Endodermal cell (in vitro differentiated cells): ENCODE measurements at regions not wholly inside any gene's neighbourhood (a gene's known extent, or its start where the extent isn't known, plus 50 kb on each side); places are given as distances from the start of the nearest gene placed in this dataset.

Experiments
- DNase-seq: peaks from one replicate; pipeline ENCODE4 v3.0.0-alpha.2; 2017
- H3K27ac ChIP-seq: 2 replicates; pipeline ENCODE4 v1.5.1; 2013; ENCODE audit warnings: mild to moderate bottlenecking, low read depth, low read length, moderate library complexity
- H3K27me3 ChIP-seq: 2 replicates; pipeline ENCODE4 v1.6.1; 2013; ENCODE audit warnings: mild to moderate bottlenecking, low read length, moderate library complexity; ENCODE audit not compliant: insufficient read depth, control insufficient read depth, poor library complexity, severe bottlenecking
- H3K36me3 ChIP-seq: 2 replicates; pipeline ENCODE4 v1.7.0; 2013; ENCODE audit warnings: mild to moderate bottlenecking, low read length, moderate library complexity; ENCODE audit not compliant: control insufficient read depth, insufficient read depth
- H3K4me1 ChIP-seq: one replicate; pipeline ENCODE4 v1.7.0; 2013; ENCODE audit warnings: low read length; ENCODE audit not compliant: control insufficient read depth, insufficient read depth
- H3K4me3 ChIP-seq: 2 replicates; pipeline ENCODE4 v1.5.1; 2013; ENCODE audit warnings: mild to moderate bottlenecking, low read length, moderate library complexity
- H3K9ac ChIP-seq: 2 replicates; pipeline ENCODE4 v1.6.1; 2013; ENCODE audit warnings: mild to moderate bottlenecking, low read length, moderate library complexity; ENCODE audit not compliant: poor library complexity, severe bottlenecking; ENCODE audit errors: extremely low read depth
- H3K9me3 ChIP-seq: 2 replicates; pipeline ENCODE4 v1.6.1; 2013; ENCODE audit warnings: mild to moderate bottlenecking, low read length, moderate library complexity; ENCODE audit not compliant: control insufficient read depth
- H3K27ac Mint-ChIP-seq: 2 replicates; pipeline ENCODE4 v1.8.0; 2020; ENCODE audit warnings: mixed read lengths
- H3K27me3 Mint-ChIP-seq: 2 replicates; pipeline ENCODE4 v1.8.0; 2021; ENCODE audit warnings: mild to moderate bottlenecking, mixed read lengths; ENCODE audit not compliant: insufficient read depth
- H3K36me3 Mint-ChIP-seq: 2 replicates; pipeline ENCODE4 v1.8.0; 2020; ENCODE audit warnings: low read depth, mixed read lengths
- H3K4me1 Mint-ChIP-seq: 2 replicates; pipeline ENCODE4 v1.8.0; 2020; ENCODE audit warnings: mixed read lengths
- H3K4me3 Mint-ChIP-seq: 2 replicates; pipeline ENCODE4 v1.8.0; 2020; ENCODE audit warnings: mild to moderate bottlenecking, moderate library complexity, mixed read lengths
- H3K9me3 Mint-ChIP-seq: 2 replicates; pipeline ENCODE4 v1.8.0; 2020; ENCODE audit warnings: mild to moderate bottlenecking, mixed read lengths
- WGBS, 2 experiments: methylation state at CpG; one replicate each; pipeline versions ENCODE4 v1.1.5 to v1.1.7; 2013; ENCODE audit warnings: missing lambda C conversion rate in 2 of 2, mixed read lengths in 1 of 2; ENCODE audit not compliant: insufficient coverage in 1 of 2, insufficient read length in 1 of 2; 5-methylcytosine and 5-hydroxymethylcytosine counted together
- TF ChIP-seq, protein P1 (sequence below): fragments of 200-600 bp; sonication (generic); conservative IDR thresholded peaks from 2 replicates; pipeline ENCODE4 v1.5.0; 2021; ENCODE audit warnings: antibody characterized with exemption, mild to moderate bottlenecking

GRCh38 chr21:24941316-24942185 lies 665.7 kb downstream of the MRPL39 start:
- Mint-ChIP-seq H3K27me3 (no peaks in the 10 kb centered on the region), H3K4me1 (peaks cover 5% of the 10 kb centered on the region), H3K4me3 (no peak overlapping the region), H3K27ac (peak overlapping the region; percentile 80), H3K36me3 (no peaks in the 10 kb centered on the region), H3K9me3 (peaks cover 38% of the 10 kb centered on the region)
- no peak for DNase-seq
- Histone ChIP-seq H3K27ac (no peak overlapping the region), H3K4me3 (no peak overlapping the region), H3K36me3 (no peaks in the 10 kb centered on the region), H3K9me3 (no peaks in the 10 kb centered on the region), H3K9ac (no peak overlapping the region), H3K27me3 (no peaks in the 10 kb centered on the region), H3K4me1 (no peaks in the 10 kb centered on the region)
- TF ChIP-seq, protein P1, sequence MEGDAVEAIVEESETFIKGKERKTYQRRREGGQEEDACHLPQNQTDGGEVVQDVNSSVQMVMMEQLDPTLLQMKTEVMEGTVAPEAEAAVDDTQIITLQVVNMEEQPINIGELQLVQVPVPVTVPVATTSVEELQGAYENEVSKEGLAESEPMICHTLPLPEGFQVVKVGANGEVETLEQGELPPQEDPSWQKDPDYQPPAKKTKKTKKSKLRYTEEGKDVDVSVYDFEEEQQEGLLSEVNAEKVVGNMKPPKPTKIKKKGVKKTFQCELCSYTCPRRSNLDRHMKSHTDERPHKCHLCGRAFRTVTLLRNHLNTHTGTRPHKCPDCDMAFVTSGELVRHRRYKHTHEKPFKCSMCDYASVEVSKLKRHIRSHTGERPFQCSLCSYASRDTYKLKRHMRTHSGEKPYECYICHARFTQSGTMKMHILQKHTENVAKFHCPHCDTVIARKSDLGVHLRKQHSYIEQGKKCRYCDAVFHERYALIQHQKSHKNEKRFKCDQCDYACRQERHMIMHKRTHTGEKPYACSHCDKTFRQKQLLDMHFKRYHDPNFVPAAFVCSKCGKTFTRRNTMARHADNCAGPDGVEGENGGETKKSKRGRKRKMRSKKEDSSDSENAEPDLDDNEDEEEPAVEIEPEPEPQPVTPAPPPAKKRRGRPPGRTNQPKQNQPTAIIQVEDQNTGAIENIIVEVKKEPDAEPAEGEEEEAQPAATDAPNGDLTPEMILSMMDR: no peak
- WGBS, 2 experiments: 66 to 76% methylated on average over 4 of the region's 4 CpGs

GRCh38 chr21:24939291-24939690 lies 668.0 kb downstream of the MRPL39 start:
- TF ChIP-seq, protein P1: no peak
- H3K27ac ChIP-seq: no peak overlapping the region
- 100% methylated on average over 1 of the region's 1 CpG for WGBS, 2 experiments
- H3K4me3 ChIP-seq: no peak overlapping the region
- no peaks in the 10 kb centered on the region for H3K36me3 ChIP-seq
- H3K9me3 ChIP-seq: no peaks in the 10 kb centered on the region
- DNase-seq: no peak
- Mint-ChIP-seq H3K36me3 (no peaks in the 10 kb centered on the region), H3K4me3 (no peak overlapping the region), H3K9me3 (peaks cover 33% of the 10 kb centered on the region), H3K27me3 (no peaks in the 10 kb centered on the region), H3K27ac (no peak overlapping the region), H3K4me1 (peaks cover 5% of the 10 kb centered on the region)
- H3K4me1 ChIP-seq: no peaks in the 10 kb centered on the region
- H3K27me3 ChIP-seq: no peaks in the 10 kb centered on the region
- H3K9ac ChIP-seq: no peak overlapping the region

DNA sequence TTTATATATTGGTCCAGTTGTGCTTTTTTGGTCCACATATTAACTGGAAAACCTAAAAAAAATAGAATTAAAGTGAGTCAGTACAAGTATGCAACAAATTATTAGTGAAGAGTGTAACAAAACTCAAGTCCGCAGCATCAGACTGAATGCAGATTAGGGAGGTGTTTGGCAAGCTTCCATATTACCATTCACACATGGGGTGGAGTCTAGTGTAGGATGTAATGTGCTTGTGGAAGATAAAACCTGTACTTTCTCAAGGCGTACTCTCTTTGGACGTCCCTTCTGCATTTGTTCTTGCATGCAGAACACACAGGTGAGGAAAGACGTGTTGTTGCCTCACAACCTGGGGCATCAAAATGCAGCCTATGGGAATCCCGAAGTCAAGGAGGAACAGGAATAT lies 668.7 kb downstream of the MRPL39 start:
- no peak overlapping the region for H3K27ac ChIP-seq
- peaks cover 5% of the 10 kb centered on the region for H3K4me1 Mint-ChIP-seq
- H3K36me3 Mint-ChIP-seq: no peaks in the 10 kb centered on the region
- no peak overlapping the region for H3K4me3 Mint-ChIP-seq
- WGBS, 2 experiments: 90 to 91% methylated on average over 5 of the region's 5 CpGs
- no peak overlapping the region for H3K9ac ChIP-seq
- H3K9me3 Mint-ChIP-seq: peaks cover 28% of the 10 kb centered on the region
- no peaks in the 10 kb centered on the region for H3K27me3 ChIP-seq
- no peaks in the 10 kb centered on the region for H3K27me3 Mint-ChIP-seq
- H3K4me3 ChIP-seq: no peak overlapping the region
- H3K9me3 ChIP-seq: no peaks in the 10 kb centered on the region
- DNase-seq: no peak
- H3K27ac Mint-ChIP-seq: no peak overlapping the region
- TF ChIP-seq, protein P1: no peak
- H3K4me1 ChIP-seq: no peaks in the 10 kb centered on the region
- H3K36me3 ChIP-seq: no peaks in the 10 kb centered on the region
